AG04450 (cell line): ENCODE measurements at regions not wholly inside any gene's neighbourhood (a gene's known extent, or its start where the extent isn't known, plus 50 kb on each side); places are given as distances from the start of the nearest gene placed in this dataset.

Source experiments
- CTCF ChIA-PET: fragments of 300-600, 350-600 bp; formaldehyde crosslinking; extraction: SDS; loops from one replicate; lab custom pipeline; 2022; ENCODE audit warnings: antibody characterized with exemption, inconsistent platforms; lab: Charles Lee
- POLR2A ChIA-PET: fragments of 350-600 bp; formaldehyde crosslinking; extraction: SDS; loops from one replicate; lab custom pipeline; 2021; ENCODE audit warnings: antibody characterized with exemption, inconsistent platforms; lab: Yijun Ruan, JAX
- DNase-seq: peaks from one replicate; pipeline ENCODE4 v3.0.0-alpha.2; 2011; ENCODE audit warnings: low read depth, low spot score
- H3K27ac ChIP-seq: one replicate; pipeline ENCODE4 v1.5.1; 2012; ENCODE audit warnings: low read depth, low read length, control low read depth
- H3K27me3 ChIP-seq: one replicate; pipeline ENCODE4 v1.6.0; 2012; ENCODE audit warnings: low read length; ENCODE audit not compliant: control insufficient read depth, insufficient read depth
- H3K4me3 ChIP-seq: 2 replicates; pipeline ENCODE4 v1.5.1; 2011; ENCODE audit warnings: mild to moderate bottlenecking, low read depth, low read length, control low read depth
- H3K9me3 ChIP-seq: 2 replicates; pipeline ENCODE4 v1.5.1; 2012; ENCODE audit warnings: low read length; ENCODE audit not compliant: control insufficient read depth, insufficient read depth
- CTCF ChIP-seq: IDR thresholded peaks from 2 replicates; pipeline ENCODE4 v1.5.1; 2011; ENCODE audit warnings: low read depth, low read length, control low read depth, inconsistent platforms

- Histone ChIP-seq H3K27ac (no peak overlapping the region), H3K27me3 (no peaks in the 10 kb centered on the region), H3K9me3 (no peaks in the 10 kb centered on the region), H3K4me3 (no peak overlapping the region)
- no peak for TF ChIP-seq CTCF
- ChIA-PET POLR2A (no interaction called here), CTCF (no interaction called here)
- DNase-seq: no peak
These were observed 145.6 kb downstream of the TMEM132E start for GRCh38 chr17:34725008-34725407.

GRCh38 chr17:34723875-34724274 is 144.5 kb downstream of the TMEM132E start:
- POLR2A ChIA-PET: no interaction called here

GRCh38 chr17:34721326-34721725 is 141.9 kb downstream of the TMEM132E start:
- TF ChIP-seq CTCF: no peak
- Histone ChIP-seq H3K27ac (no peak overlapping the region), H3K4me3 (no peak overlapping the region), H3K9me3 (no peaks in the 10 kb centered on the region), H3K27me3 (no peaks in the 10 kb centered on the region)
- ChIA-PET CTCF (no interaction called here), POLR2A (no interaction called here)
- DNase-seq: no peak

More at GRCh38 chr17:34723875-34724274, 144.5 kb downstream of the TMEM132E start:
- Histone ChIP-seq H3K27me3 (no peaks in the 10 kb centered on the region), H3K4me3 (no peak overlapping the region), H3K27ac (no peak overlapping the region), H3K9me3 (no peaks in the 10 kb centered on the region)
- CTCF ChIA-PET: no interaction called here
- TF ChIP-seq CTCF: no peak
- no peak for DNase-seq

- no peak for TF ChIP-seq CTCF
- H3K9me3 ChIP-seq: no peaks in the 10 kb centered on the region
- POLR2A ChIA-PET: no interaction called here
- no peak for DNase-seq
- no peak overlapping the region for H3K4me3 ChIP-seq
- no peaks in the 10 kb centered on the region for H3K27me3 ChIP-seq
- CTCF ChIA-PET: no interaction called here
- no peak overlapping the region for H3K27ac ChIP-seq
These were observed 141.4 kb downstream of the TMEM132E start for GRCh38 chr17:34720760-34721159.

- TF ChIP-seq CTCF: no peak
- ChIA-PET CTCF (no interaction called here), POLR2A (no interaction called here)
- Histone ChIP-seq H3K9me3 (no peaks in the 10 kb centered on the region), H3K4me3 (no peak overlapping the region), H3K27me3 (no peaks in the 10 kb centered on the region), H3K27ac (no peak overlapping the region)
- DNase-seq: no peak
These were observed 140.2 kb downstream of the TMEM132E start for GRCh38 chr17:34719569-34719968.
